ENCODE measurements at regions not wholly inside any gene's neighbourhood (a gene's known extent, or its start where the extent isn't known, plus 50 kb on each side); places are given as distances from the start of the nearest gene placed in this dataset.

DNA sequence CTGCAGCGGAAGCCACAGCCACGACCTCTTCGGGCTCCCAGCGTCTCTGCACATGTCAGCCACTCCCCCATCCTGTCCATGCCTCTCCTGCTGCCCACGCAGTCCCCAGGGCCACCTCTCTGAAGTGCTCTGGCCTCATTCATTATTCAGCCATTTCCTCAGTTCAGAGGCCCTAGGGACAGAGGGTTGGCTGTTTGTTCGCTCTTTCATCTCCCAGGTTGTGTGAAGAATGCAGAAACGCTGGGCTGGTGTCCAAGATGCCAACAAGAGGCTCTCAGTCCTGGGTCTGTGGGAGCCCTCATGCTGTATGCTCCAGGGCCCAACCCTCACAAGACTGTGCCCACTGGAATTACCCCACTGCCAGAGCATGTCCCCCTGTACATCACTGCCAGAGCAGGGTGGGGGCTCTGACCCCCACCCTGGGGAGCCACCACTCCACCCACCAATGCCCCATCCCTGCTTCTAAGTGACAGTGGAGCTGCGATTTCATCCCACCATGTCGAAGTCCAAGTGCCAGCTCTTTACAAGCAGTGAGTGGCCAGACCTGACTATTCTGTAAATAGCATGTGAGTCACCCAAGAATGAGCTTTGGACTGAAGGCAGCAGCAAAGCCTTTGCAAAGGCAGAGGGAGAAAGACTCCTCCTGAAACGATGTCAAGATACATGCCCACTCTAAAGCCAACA, 209.6 kb downstream of the BUD13 start:
- H3K27me3 Mint-ChIP-seq (ENCODE audit: unreplicated experiment): no peaks in the 10 kb centered on the region
- DNase-seq (ENCODE audit: extremely low spot score, unreplicated experiment): no peak

DNA sequence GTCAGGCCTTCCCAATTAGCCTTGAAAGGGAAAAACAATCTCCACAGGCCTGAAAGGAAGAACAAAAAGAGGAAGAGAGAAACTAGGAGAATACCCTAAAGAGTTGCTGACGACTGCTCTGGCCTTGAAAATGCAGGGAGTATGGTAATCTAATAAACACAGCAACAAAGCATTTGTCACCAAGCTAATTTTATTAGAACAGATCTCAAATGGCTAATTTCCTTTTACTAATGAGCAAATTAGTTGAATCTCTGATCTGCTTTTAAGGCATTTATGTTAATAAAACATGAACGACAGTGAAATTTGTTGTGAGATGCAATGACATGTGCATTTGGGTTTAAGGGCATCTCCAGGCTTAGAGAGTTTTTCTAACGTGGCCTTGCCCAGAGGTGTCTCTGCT, 212.2 kb downstream of the BUD13 start:
- TF ChIP-seq, protein P1, sequence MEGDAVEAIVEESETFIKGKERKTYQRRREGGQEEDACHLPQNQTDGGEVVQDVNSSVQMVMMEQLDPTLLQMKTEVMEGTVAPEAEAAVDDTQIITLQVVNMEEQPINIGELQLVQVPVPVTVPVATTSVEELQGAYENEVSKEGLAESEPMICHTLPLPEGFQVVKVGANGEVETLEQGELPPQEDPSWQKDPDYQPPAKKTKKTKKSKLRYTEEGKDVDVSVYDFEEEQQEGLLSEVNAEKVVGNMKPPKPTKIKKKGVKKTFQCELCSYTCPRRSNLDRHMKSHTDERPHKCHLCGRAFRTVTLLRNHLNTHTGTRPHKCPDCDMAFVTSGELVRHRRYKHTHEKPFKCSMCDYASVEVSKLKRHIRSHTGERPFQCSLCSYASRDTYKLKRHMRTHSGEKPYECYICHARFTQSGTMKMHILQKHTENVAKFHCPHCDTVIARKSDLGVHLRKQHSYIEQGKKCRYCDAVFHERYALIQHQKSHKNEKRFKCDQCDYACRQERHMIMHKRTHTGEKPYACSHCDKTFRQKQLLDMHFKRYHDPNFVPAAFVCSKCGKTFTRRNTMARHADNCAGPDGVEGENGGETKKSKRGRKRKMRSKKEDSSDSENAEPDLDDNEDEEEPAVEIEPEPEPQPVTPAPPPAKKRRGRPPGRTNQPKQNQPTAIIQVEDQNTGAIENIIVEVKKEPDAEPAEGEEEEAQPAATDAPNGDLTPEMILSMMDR (IDR thresholded peaks at IDR 0.05): no peak
- Mint-ChIP-seq H3K36me3 (ENCODE audit: unreplicated experiment) (no peaks in the 10 kb centered on the region), H3K27me3 (ENCODE audit: unreplicated experiment) (no peaks in the 10 kb centered on the region), H3K4me3 (ENCODE audit: unreplicated experiment) (no peak overlapping the region), H3K9me3 (ENCODE audit: unreplicated experiment) (peaks cover 6% of the 10 kb centered on the region), H3K27ac (ENCODE audit: unreplicated experiment) (no peak overlapping the region), H3K4me1 (ENCODE audit: unreplicated experiment) (no peaks in the 10 kb centered on the region)
- DNase-seq (ENCODE audit: extremely low spot score, unreplicated experiment): no peak

More for the DNA sequence above, 209.6 kb downstream of the BUD13 start:
- TF ChIP-seq, protein P1 (IDR thresholded peaks at IDR 0.05): no peak
- Mint-ChIP-seq H3K4me3 (ENCODE audit: unreplicated experiment) (no peak overlapping the region), H3K36me3 (ENCODE audit: unreplicated experiment) (no peaks in the 10 kb centered on the region), H3K27ac (ENCODE audit: unreplicated experiment) (no peak overlapping the region), H3K9me3 (ENCODE audit: unreplicated experiment) (peaks cover 6% of the 10 kb centered on the region), H3K4me1 (ENCODE audit: unreplicated experiment) (no peaks in the 10 kb centered on the region)

DNA sequence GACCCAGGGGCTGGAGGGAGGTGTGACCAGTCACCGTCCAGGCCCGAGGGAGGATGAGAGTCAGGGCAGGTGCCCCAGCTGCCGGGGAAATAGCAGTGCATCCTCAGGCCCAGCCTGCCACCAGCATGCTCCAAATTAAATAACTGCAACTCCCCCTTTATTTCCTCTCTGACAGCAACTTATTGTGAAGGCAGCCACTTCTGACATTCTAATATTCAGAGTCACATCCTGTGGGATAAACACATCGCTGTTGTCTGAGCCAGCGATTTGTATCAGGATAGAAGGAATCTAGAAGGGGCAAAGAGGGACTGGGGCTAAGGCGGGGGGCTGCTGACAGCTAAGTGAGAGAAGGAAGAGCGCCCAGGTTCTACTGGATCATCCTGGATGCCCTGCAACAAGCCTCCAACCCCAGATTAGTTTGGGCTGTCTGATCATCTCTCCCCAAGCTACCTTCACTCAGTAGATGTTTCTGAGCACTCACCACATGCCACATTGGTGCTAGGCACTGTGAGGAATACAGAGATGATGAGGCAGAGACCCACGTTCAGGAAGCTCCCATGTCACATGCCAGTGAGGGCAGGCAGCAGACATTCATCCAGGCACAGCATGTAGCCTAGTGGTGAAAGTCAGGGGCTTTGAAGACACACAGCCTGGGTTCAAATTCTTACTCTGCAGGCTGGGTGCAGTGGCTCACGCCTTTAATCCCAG, 214.1 kb downstream of the BUD13 start:
- DNase-seq (ENCODE audit: extremely low spot score, unreplicated experiment): no peak
- H3K4me3 Mint-ChIP-seq (ENCODE audit: unreplicated experiment): no peak overlapping the region
- H3K9me3 Mint-ChIP-seq (ENCODE audit: unreplicated experiment): no peaks in the 10 kb centered on the region
- H3K27me3 Mint-ChIP-seq (ENCODE audit: unreplicated experiment): no peaks in the 10 kb centered on the region
- no peaks in the 10 kb centered on the region for H3K4me1 Mint-ChIP-seq (ENCODE audit: unreplicated experiment)
- TF ChIP-seq, protein P1 (IDR thresholded peaks at IDR 0.05): no peak
- H3K36me3 Mint-ChIP-seq (ENCODE audit: unreplicated experiment): no peaks in the 10 kb centered on the region
- H3K27ac Mint-ChIP-seq (ENCODE audit: unreplicated experiment): no peak overlapping the region

DNA sequence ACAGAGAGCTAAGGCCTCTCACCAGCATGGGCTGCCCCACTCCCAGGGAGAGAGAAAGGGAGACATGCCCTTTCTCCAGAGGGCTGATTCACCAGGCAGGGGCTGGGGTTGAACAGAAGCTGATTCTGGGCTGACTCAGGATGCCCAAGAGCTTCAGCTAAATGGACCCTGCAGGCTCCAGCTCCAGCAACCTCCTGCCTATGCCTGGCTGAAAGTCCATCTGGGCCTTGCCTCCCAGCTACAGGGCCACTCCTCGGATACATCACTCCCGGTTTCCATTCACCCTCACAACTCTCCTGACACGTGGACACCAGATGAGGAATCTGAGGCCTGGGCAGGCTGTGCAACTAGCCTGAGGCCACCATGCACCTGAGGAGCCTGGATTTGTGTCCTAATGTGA, 215.5 kb downstream of the BUD13 start:
- no peaks in the 10 kb centered on the region for H3K27me3 Mint-ChIP-seq (ENCODE audit: unreplicated experiment)
- H3K9me3 Mint-ChIP-seq (ENCODE audit: unreplicated experiment): no peaks in the 10 kb centered on the region
- no peak overlapping the region for H3K4me3 Mint-ChIP-seq (ENCODE audit: unreplicated experiment)
- TF ChIP-seq, protein P1 (IDR thresholded peaks at IDR 0.05): no peak
- no peak overlapping the region for H3K27ac Mint-ChIP-seq (ENCODE audit: unreplicated experiment)
- H3K36me3 Mint-ChIP-seq (ENCODE audit: unreplicated experiment): no peaks in the 10 kb centered on the region
- no peaks in the 10 kb centered on the region for H3K4me1 Mint-ChIP-seq (ENCODE audit: unreplicated experiment)
- no peak for DNase-seq (ENCODE audit: extremely low spot score, unreplicated experiment)

DNA sequence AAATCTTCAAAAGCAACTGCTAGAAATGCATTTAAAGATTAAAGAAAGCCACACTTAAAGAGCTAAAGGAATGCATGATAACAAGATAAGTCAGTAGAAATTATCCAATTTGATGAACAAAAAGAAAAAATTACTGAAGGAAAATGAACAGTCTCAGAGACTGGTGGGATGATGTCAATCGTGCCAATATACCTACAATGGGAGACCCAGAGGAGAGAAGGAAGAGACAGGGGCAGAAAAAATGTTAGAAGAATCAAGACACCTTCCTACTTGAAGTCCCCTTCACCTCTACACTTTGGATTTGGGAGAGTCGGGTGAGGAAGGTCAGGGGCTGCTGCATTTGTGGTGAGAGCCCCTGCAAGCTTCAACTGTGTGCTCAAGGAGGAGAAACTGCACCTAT, 216.3 kb downstream of the BUD13 start:
- Mint-ChIP-seq H3K4me3 (ENCODE audit: unreplicated experiment) (no peak overlapping the region), H3K36me3 (ENCODE audit: unreplicated experiment) (no peaks in the 10 kb centered on the region), H3K9me3 (ENCODE audit: unreplicated experiment) (peaks cover 2% of the 10 kb centered on the region), H3K27me3 (ENCODE audit: unreplicated experiment) (no peaks in the 10 kb centered on the region), H3K27ac (ENCODE audit: unreplicated experiment) (no peak overlapping the region), H3K4me1 (ENCODE audit: unreplicated experiment) (no peaks in the 10 kb centered on the region)
- no peak for DNase-seq (ENCODE audit: extremely low spot score, unreplicated experiment)
- TF ChIP-seq, protein P1 (IDR thresholded peaks at IDR 0.05): no peak
